Stomach (tissue), 8 donors: ENCODE measurements at regions not wholly inside any gene's neighbourhood (a gene's known extent, or its start where the extent isn't known, plus 50 kb on each side); places are given as distances from the start of the nearest gene placed in this dataset.
"Not testable (repeated sequence)": the region's sequence is repeated elsewhere in the genome, so short reads cannot be mapped to it uniquely, and the experiment has no call there.

Source experiments
- DNase-seq, 2 donors: peaks; one replicate each; pipeline versions ENCODE4 v3.0.0 to v3.0.0-alpha.2; 2013 to 2019
- H3K27ac ChIP-seq, 5 donors: fragments of 200-600 bp in 4 of 5; sonication (generic) in 4 of 5; one replicate each; pipeline ENCODE4 v1.5.1; 2013 to 2019; ENCODE audit warnings: mild to moderate bottlenecking in 1 of 5, moderate library complexity in 1 of 5
- H3K27me3 ChIP-seq, 3 donors: fragments of 200-600 bp; sonication (generic); one replicate each; pipeline ENCODE4 v1.5.1; 2017 to 2019; ENCODE audit warnings: mixed run types in 1 of 3
- H3K36me3 ChIP-seq, 4 donors: fragments of 200-600 bp; sonication (generic); 1 replicate in 3 of 4; 2 replicates in 1 of 4; pipeline ENCODE4 v1.5.1; 2016 to 2019
- H3K4me1 ChIP-seq, 4 donors: fragments of 200-600 bp; sonication (generic); one replicate each; pipeline ENCODE4 v1.5.1; 2016 to 2019
- H3K4me3 ChIP-seq, 4 donors: fragments of 200-600 bp; sonication (generic) in 3 of 4; one replicate each; pipeline ENCODE4 v1.5.1; 2016 to 2019; ENCODE audit warnings: mild to moderate bottlenecking in 1 of 4
- H3K9me3 ChIP-seq, 4 donors: fragments of 200-600 bp; sonication (generic); one replicate each; pipeline ENCODE4 v1.5.1; 2016 to 2019
- CTCF ChIP-seq, 7 experiments: fragments of 450-650 bp in 4 of 7; fragments of 200-600 bp in 3 of 7; sonication (generic) in 3 of 7; IDR thresholded peaks; one replicate each; pipeline ENCODE4 v1.5.1; 2016 to 2019; ENCODE audit warnings: antibody characterized with exemption in 7 of 7, control low read depth in 2 of 7, mild to moderate bottlenecking in 1 of 7
- EP300 ChIP-seq: sonication (generic); formaldehyde crosslinking; IDR thresholded peaks from one replicate; pipeline ENCODE4 v1.6.1; 2017; ENCODE audit warnings: antibody characterized with exemption
- POLR2A ChIP-seq, 4 donors: fragments of 450-650 bp; IDR thresholded peaks; one replicate each; pipeline ENCODE4 v1.6.1; 2016; ENCODE audit warnings: antibody characterized with exemption in 4 of 4, control low read depth in 2 of 4, mild to moderate bottlenecking in 1 of 4, moderate library complexity in 1 of 4
- POLR2AphosphoS5 ChIP-seq, 3 donors: sonication (generic); formaldehyde crosslinking; IDR thresholded peaks; one replicate each; pipeline ENCODE4 v1.6.1; 2016; ENCODE audit warnings: antibody characterized with exemption in 3 of 3
- WGBS, 5 donors: extraction: QIAGEN DNeasy Blood & Tissue Kit in 3 of 5; methylation state at CpG; one replicate each; pipeline versions ENCODE4 v1.1.5 to v1.1.7; 2013 to 2018; 5-methylcytosine and 5-hydroxymethylcytosine counted together
- intact Hi-C: fragments of 100-400 bp; cut with DNase I; formaldehyde crosslinking; loops from one replicate; pipeline ENCODE4 v1.15.1; 2023; ENCODE audit warnings: low total_unique reads
- donor health status: healthy with polysubstance abuse.
- donor health status: Bipolar disorder and iron deficiency.
- donor health status: healthy.

DNA sequence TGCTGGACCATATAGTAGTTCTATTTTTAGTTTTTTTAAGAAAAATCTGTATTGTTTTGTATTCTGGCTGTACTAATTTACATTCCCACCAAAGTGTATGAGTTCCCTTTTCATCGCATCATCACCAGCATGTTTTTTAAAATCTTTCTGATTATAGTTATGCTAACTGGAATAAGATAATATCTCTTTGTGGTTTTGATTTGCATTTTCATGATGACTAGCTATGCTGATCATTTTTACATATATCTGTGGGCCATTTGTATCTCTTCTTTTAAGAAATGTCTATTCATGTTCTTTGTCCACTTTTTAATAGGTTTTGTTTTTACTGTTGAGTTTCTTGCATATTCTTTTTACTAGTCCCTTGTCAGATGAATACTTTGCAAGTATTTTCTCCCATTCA is 238.0 kb downstream of the FBXO4 start:
- H3K36me3 ChIP-seq, result no peaks in the 10 kb centered on the region
- TF ChIP-seq POLR2AphosphoS5 (IDR thresholded peaks at IDR 0.05) (no peak), EP300 (no peak), POLR2A (IDR thresholded peaks at IDR 0.05) (no peak), CTCF (IDR thresholded peaks at IDR 0.05) (no peak)
- no peak for DNase-seq
- intact Hi-C loops, result no loop called here
- WGBS, 5 donors, result 80 to 98% (median 98%) methylated on average over 1 of the region's 1 CpG
- H3K4me3 ChIP-seq, result no peak overlapping the region
- H3K9me3 ChIP-seq, result no peaks in the 10 kb centered on the region
- no peak overlapping the region for H3K27ac ChIP-seq
- no peaks in the 10 kb centered on the region for H3K4me1 ChIP-seq
- no peaks in the 10 kb centered on the region for H3K27me3 ChIP-seq

- no peaks in the 10 kb centered on the region for H3K4me1 ChIP-seq
- intact Hi-C loops, result no loop called here
- no peaks in the 10 kb centered on the region for H3K9me3 ChIP-seq
- TF ChIP-seq POLR2A (IDR thresholded peaks at IDR 0.05) (no peak), EP300 (no peak), CTCF (IDR thresholded peaks at IDR 0.05) (no peak), POLR2AphosphoS5 (IDR thresholded peaks at IDR 0.05) (no peak)
- DNase-seq, result no peak
- no peaks in the 10 kb centered on the region for H3K36me3 ChIP-seq
- H3K4me3 ChIP-seq, result no peak overlapping the region
- WGBS, 5 donors, result 22 to 46% (median 32%) methylated on average over 3 of the region's 3 CpGs
- H3K27ac ChIP-seq, result no peak overlapping the region
- H3K27me3 ChIP-seq, result no peaks in the 10 kb centered on the region
These were observed 243.1 kb downstream of the FBXO4 start for GRCh38 chr5:42168091-42168670.

DNA sequence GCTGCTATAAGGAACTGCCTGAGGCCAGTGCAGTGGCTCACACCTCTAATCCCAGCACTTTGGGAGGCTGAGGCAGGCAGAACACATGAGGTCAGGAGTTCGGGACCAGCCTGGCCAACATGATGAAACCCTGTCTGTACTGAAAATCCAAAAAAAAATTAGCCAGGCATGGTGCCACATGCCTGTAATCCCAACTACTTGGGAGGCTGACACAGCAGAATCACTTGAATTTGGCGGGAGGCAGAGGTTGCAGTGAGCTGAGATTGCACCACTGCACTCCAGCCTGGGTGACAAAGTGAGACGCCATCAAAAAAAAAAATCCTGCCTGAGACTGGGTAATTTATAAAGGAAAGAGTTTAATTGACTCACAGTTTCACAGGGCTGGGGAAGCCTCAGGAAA is 247.1 kb upstream of the GHR start:
- H3K27me3 ChIP-seq, H3K36me3 ChIP-seq, DNase-seq, H3K4me3 ChIP-seq, intact Hi-C loops, H3K4me1 ChIP-seq, H3K27ac ChIP-seq: not testable (repeated sequence)
- 71 to 89% (median 77%) methylated on average over 3 of the region's 3 CpGs for WGBS, 5 donors
- H3K9me3 ChIP-seq, result peaks cover 5 to 15% (median 10%) of the 10 kb centered on the region in 4 donors

DNA sequence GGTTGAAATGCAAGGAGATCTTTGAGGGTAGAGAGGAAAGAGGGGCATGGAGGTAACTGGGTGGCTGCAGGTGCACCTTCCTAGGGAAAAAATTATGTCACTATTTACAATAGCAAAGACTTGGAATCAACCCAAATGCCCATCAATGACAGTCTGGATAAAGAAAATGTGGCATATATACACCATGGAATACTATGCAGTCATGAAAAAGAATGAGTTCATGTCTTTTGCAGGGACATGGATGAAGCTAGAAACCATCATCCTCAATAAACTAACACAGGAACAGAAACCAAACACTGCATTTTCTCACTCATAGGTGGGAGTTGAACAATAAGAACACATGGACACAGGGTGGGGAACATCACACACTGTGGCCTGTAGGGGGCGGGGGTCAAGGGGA is 243.4 kb upstream of the GHR start:
- intact Hi-C loops, H3K36me3 ChIP-seq, H3K4me1 ChIP-seq, H3K27me3 ChIP-seq, H3K4me3 ChIP-seq, DNase-seq, H3K27ac ChIP-seq: not testable (repeated sequence)
- WGBS, 5 donors, result 0 to 20% (median 0%) methylated on average over 1 of the region's 1 CpG
- H3K9me3 ChIP-seq, result peaks cover 5 to 15% (median 10%) of the 10 kb centered on the region in 4 donors

GRCh38 chr5:42216904-42217303 is 206.3 kb upstream of the GHR start:
- Histone ChIP-seq H3K36me3 (no peaks in the 10 kb centered on the region), H3K9me3 (no peaks in the 10 kb centered on the region), H3K4me1 (no peaks in the 10 kb centered on the region), H3K27ac (no peak overlapping the region), H3K4me3 (no peak overlapping the region), H3K27me3 (no peaks in the 10 kb centered on the region)
- intact Hi-C loops, result no loop called here
- DNase-seq, result no peak
- TF ChIP-seq EP300 (no peak), POLR2AphosphoS5 (IDR thresholded peaks at IDR 0.05) (no peak), POLR2A (IDR thresholded peaks at IDR 0.05) (no peak), CTCF (IDR thresholded peaks at IDR 0.05) (no peak)
- WGBS, 5 donors, result 72 to 79% (median 74%) methylated on average over 4 of the region's 4 CpGs
